ENCODE measurements at regions not wholly inside any gene's neighbourhood (a gene's known extent, or its start where the extent isn't known, plus 50 kb on each side); places are given as distances from the start of the nearest gene placed in this dataset.

- H3K27me3 Mint-ChIP-seq (ENCODE audit: low read depth in 2 of 2) = peaks cover 0 to 3% of the 10 kb centered on the region in 2 donors
- no peak for ATAC-seq
- H3K36me3 Mint-ChIP-seq = no peaks in the 10 kb centered on the region
- Histone ChIP-seq H3K27ac (ENCODE audit: low read length) (no peak overlapping the region), H3K4me1 (ENCODE audit: control insufficient read depth, insufficient read depth, low read length) (no peaks in the 10 kb centered on the region), H3K36me3 (ENCODE audit: control insufficient read depth, insufficient read depth, low read length) (no peaks in the 10 kb centered on the region), H3K27me3 (ENCODE audit: control insufficient read depth, insufficient read depth, low read length) (no peaks in the 10 kb centered on the region), H3K9me3 (ENCODE audit: control insufficient read depth, insufficient read depth, low read length) (no peaks in the 10 kb centered on the region), H3K4me3 (ENCODE audit: low read length) (no peak overlapping the region)
- no peak overlapping the region for H3K4me3 Mint-ChIP-seq
- H3K27ac Mint-ChIP-seq = no peak overlapping the region
- no peak for DNase-seq
- no peaks in the 10 kb centered on the region for H3K9me3 Mint-ChIP-seq
- TF ChIP-seq CTCF (IDR thresholded peaks at IDR 0.05) = no peak
- peaks cover 0 to 3% of the 10 kb centered on the region in 2 donors for H3K4me1 Mint-ChIP-seq
- WGBS (ENCODE audit: insufficient coverage) = 100% methylated on average over 1 of the region's 2 CpGs
- intact Hi-C loops (cut with micrococcal nuclease) = no loop called here
These were observed 190.7 kb upstream of the CLNK start for GRCh38 chr4:10875144-10875799.

- Histone ChIP-seq H3K27ac (ENCODE audit: low read length) (no peak overlapping the region), H3K36me3 (ENCODE audit: control insufficient read depth, insufficient read depth, low read length) (no peaks in the 10 kb centered on the region), H3K4me3 (ENCODE audit: low read length) (no peak overlapping the region), H3K27me3 (ENCODE audit: control insufficient read depth, insufficient read depth, low read length) (no peaks in the 10 kb centered on the region), H3K9me3 (ENCODE audit: control insufficient read depth, insufficient read depth, low read length) (no peaks in the 10 kb centered on the region), H3K4me1 (ENCODE audit: control insufficient read depth, insufficient read depth, low read length) (no peaks in the 10 kb centered on the region)
- H3K27me3 Mint-ChIP-seq (ENCODE audit: low read depth in 2 of 2) = no peaks in the 10 kb centered on the region
- intact Hi-C loops (cut with micrococcal nuclease) = no loop called here
- 100% methylated on average over 1 of the region's 1 CpG for WGBS (ENCODE audit: insufficient coverage)
- no peak overlapping the region for H3K27ac Mint-ChIP-seq
- H3K4me1 Mint-ChIP-seq = no peaks in the 10 kb centered on the region
- no peaks in the 10 kb centered on the region for H3K9me3 Mint-ChIP-seq
- no peak overlapping the region for H3K4me3 Mint-ChIP-seq
- no peaks in the 10 kb centered on the region for H3K36me3 Mint-ChIP-seq
- DNase-seq (no peak), ATAC-seq (no peak)
- TF ChIP-seq CTCF (IDR thresholded peaks at IDR 0.05) = no peak
These were observed 189.2 kb upstream of the CLNK start for GRCh38 chr4:10873809-10874208.

- Mint-ChIP-seq H3K27ac (no peak overlapping the region), H3K27me3 (ENCODE audit: low read depth in 2 of 2) (no peaks in the 10 kb centered on the region), H3K4me1 (no peaks in the 10 kb centered on the region), H3K36me3 (no peaks in the 10 kb centered on the region), H3K9me3 (no peaks in the 10 kb centered on the region), H3K4me3 (no peak overlapping the region)
- Histone ChIP-seq H3K27me3 (ENCODE audit: control insufficient read depth, insufficient read depth, low read length) (no peaks in the 10 kb centered on the region), H3K36me3 (ENCODE audit: control insufficient read depth, insufficient read depth, low read length) (no peaks in the 10 kb centered on the region), H3K9me3 (ENCODE audit: control insufficient read depth, insufficient read depth, low read length) (no peaks in the 10 kb centered on the region), H3K27ac (ENCODE audit: low read length) (no peak overlapping the region), H3K4me1 (ENCODE audit: control insufficient read depth, insufficient read depth, low read length) (no peaks in the 10 kb centered on the region), H3K4me3 (ENCODE audit: low read length) (no peak overlapping the region)
- TF ChIP-seq CTCF (IDR thresholded peaks at IDR 0.05) = no peak
- WGBS (ENCODE audit: insufficient coverage) = 39% methylated on average over 3 of the region's 4 CpGs
- intact Hi-C loops (cut with micrococcal nuclease) = no loop called here
- DNase-seq = no peak
- ATAC-seq = no peak
These were observed 188.4 kb upstream of the CLNK start for GRCh38 chr4:10872833-10873517.

GRCh38 chr4:10866666-10867065, 182.1 kb upstream of the CLNK start:
- Histone ChIP-seq H3K27ac (ENCODE audit: low read length) (no peak overlapping the region), H3K9me3 (ENCODE audit: control insufficient read depth, insufficient read depth, low read length) (no peaks in the 10 kb centered on the region), H3K4me1 (ENCODE audit: control insufficient read depth, insufficient read depth, low read length) (no peaks in the 10 kb centered on the region), H3K4me3 (ENCODE audit: low read length) (no peak overlapping the region), H3K27me3 (ENCODE audit: control insufficient read depth, insufficient read depth, low read length) (no peaks in the 10 kb centered on the region), H3K36me3 (ENCODE audit: control insufficient read depth, insufficient read depth, low read length) (no peaks in the 10 kb centered on the region)
- Mint-ChIP-seq H3K27ac (no peak overlapping the region), H3K27me3 (ENCODE audit: low read depth in 2 of 2) (no peaks in the 10 kb centered on the region), H3K36me3 (no peaks in the 10 kb centered on the region), H3K4me3 (no peak overlapping the region), H3K9me3 (peaks cover 0 to 2% of the 10 kb centered on the region in 2 donors), H3K4me1 (no peaks in the 10 kb centered on the region)
- ATAC-seq (no peak), DNase-seq (no peak)
- 87% methylated on average over 6 of the region's 6 CpGs for WGBS (ENCODE audit: insufficient coverage)
- no peak for TF ChIP-seq CTCF (IDR thresholded peaks at IDR 0.05)
- intact Hi-C loops (cut with micrococcal nuclease) = no loop called here
